GM19452 (cell line): ENCODE measurements at regions not wholly inside any gene's neighbourhood (a gene's known extent, or its start where the extent isn't known, plus 50 kb on each side); places are given as distances from the start of the nearest gene placed in this dataset.
"Not testable (repeated sequence)": the region's sequence is repeated elsewhere in the genome, so short reads cannot be mapped to it uniquely, and the experiment has no call there.

Source experiments
- ATAC-seq: cut with Tn5 transposase; IDR thresholded peaks from one replicate; pipeline ENCODE4 v1.9.1; 2021; ENCODE audit not compliant: unreplicated experiment

DNA sequence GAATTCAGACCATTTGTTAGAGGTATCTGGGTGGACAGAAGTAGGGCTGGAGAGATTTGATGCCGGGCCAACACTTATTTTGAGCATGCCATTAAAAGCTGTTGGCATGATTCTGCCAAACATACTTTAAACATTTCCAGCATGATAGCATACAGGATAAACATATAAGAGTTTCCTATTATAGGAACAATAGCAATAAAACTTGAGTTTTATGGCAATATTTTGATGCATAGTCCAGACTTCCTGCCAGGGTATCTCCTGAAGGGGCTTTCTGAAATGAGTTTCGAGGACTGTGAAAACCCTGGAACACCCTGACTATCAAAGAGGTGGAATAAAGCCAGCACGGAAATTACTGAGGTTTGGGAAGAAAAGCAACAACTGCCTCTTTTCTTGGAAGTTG is 1398.0 kb upstream of the NXPH2 start:
- no peak for ATAC-seq

DNA sequence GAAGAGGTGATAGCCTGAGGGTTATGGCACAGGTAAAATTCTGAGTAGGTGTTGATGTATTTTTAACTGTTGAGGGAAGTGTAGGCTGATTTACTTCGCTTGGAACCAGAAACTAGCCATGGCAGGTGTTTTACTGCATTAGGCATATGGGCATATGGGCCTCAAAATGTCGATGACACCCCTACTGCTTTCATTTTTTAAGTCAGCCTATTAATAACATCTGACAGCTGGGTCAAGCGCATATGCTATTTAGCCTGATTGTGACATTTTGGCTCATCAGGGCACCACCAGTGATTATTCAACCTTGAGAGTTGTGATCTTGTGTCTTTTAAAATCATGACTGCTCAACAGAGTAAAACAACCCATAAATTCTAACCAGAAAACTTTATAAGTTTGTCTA is 1396.9 kb upstream of the NXPH2 start:
- no peak for ATAC-seq

DNA sequence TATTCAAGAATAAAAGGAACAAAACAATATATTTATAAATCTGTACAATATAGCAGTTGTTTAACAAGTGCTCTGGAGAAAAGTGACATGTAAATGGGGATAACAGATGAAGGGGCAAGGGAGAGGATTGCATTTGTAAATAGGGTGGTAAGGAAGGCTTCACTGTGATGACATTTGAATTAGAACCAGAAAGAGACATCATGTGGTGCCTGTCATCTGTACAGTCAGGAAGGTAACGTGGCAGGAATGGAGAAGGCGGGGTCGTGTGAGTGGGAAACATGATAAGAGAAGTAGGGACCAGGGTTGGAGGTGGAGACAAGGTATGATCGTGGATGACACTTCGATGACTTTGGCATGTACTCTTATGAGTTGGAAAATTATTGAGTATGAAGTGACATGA is 1393.6 kb upstream of the NXPH2 start:
- no peak for ATAC-seq

DNA sequence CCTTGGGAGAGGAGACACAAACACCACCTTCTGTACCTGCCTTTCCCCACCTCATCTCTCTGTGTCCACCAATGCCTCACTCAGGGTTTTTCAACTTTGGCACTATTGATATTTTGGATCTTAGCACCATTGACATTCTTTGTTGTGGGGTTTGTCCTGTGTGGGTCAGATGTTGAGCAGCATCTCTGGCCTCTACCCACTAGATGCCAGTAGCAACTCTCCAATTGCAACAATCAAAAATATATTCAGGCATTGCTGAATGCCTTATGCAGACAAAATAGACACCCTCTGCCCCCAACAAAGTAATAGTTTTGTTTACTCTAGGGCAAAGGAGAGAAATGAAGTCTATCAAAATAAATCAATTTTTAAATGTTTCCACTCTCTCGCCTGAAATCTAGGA is 1384.3 kb upstream of the NXPH2 start:
- no peak for ATAC-seq

DNA sequence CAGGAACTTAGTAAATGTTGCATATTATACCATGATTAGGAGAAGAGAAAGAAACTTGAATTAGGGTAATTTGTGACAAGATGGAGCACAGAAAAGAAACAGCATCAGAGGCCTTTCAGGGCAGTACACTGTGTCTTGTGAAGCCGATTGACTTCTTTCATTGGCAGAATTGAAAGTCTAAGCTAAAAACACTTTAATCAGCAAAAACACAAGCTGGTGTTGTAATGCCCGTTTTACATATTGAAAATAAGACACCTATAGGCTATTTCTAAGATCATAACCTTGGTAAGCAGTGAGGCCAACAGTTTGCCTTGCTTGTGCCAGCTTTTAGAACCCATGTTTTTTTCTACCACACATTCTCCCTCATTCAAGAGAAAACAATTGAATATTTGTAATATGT is 1378.1 kb upstream of the NXPH2 start:
- no peak for ATAC-seq

DNA sequence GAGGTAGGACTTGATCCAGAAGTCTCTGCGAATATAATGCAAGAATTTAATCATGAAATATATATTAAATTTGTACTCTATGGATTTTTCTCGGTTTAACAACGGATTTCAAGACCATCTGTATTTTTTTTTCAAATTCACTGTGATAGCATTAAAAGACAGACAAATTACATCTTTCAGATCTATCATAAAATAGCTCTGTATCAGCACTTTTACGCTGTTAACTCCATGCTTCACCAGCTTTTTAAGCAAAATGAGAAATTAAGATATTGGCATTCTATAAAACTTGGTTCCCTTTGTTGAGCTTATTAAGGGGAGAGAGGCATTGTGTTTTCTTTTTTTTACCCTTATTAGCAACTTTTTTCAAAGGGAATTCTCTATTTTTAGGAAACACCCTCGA is 1377.6 kb upstream of the NXPH2 start:
- ATAC-seq: no peak

DNA sequence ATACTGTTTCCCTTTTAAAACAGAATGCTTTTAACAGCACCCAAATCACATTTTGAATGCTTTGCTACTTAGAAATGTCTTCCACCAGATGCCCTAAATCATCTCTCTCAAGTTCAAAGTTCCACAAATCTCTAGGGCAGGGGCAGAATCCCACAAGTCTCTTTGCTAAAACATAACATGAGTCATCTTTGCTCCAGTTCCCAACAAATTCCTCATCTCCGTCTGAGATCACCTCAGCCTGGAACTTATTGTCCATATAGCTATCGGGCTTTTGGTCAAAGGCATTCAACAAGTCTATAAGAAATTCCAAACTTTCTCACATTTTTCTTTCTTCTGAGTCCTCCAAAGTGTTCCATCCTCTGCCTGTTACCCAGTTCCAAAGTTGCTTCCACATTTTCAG is 1374.5 kb upstream of the NXPH2 start:
- ATAC-seq: no peak

DNA sequence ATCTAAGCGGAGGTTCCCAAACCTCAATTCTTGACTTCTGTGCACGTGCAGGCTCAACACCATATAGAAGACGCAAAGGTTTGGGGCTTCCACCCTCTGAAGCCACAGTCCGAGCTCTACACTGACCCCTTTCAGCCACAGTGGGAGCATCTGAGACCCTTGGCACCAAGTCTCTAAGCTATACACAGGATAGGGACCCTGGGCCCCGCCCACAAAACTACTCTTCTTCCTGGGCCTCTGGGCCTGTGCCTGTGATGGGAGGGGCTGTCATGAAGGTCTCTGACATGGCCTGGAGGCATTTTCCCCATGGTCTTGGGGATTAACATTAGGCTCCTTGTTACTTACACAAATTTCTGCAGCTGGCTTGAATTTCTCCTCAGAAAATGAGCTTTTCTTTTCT is 1374.1 kb upstream of the NXPH2 start:
- ATAC-seq: no peak

DNA sequence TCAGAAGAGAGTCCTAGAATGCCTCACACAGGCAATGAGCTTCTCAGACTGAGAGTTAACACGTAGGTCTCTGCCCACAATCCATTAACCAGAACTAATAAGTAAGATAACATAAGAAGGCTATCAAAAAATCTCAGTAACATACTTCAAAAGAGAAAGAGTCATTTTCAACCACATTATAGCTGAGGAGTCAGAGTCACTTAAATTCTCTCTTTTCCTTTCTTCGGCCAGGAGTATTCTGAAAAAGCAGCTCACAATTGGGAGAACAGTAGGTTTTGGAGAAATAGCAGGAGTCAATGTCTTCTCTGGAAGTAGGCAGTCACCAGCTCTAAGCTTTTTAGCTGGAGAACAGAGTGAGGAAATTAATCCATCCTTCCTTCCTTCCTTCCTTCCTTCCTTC is 1364.4 kb upstream of the NXPH2 start:
- no peak for ATAC-seq

DNA sequence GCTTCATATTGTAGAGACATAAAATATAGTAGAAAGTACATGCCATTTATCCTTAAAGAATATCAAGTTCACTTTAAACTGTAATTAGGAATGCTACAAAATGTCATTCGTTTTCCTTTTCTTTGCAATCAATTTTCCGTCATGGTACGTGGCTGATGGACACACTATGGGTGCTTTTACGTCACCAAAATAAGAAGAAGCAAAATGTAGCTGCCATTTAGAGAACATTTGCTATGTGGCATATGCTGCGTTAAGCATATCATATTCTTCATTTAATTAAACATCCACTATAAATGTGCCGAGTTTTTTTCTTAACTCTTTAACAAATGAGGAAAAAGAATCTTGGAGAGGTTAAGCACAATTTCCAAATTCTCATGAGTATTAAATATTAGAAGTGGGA is 1358.5 kb upstream of the NXPH2 start:
- ATAC-seq: no peak

DNA sequence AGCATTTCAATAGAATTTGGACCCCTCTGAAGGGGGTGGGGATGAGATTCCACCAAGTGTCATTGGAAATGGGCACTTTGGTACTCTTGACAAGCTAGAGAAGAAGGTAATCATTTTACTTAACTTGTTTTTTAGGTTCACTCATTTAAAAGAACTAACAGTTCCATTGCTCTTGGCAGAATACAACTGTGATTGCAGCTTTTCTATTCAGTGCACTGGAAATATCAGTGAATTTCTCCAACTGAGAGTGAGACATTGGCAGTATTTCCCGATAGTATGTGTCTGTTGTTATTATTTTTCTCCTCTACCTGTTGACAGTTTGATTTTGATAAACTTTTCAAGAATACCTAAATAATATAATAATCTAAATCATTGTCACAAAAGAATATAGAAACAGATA is 1356.7 kb upstream of the NXPH2 start:
- ATAC-seq: no peak

DNA sequence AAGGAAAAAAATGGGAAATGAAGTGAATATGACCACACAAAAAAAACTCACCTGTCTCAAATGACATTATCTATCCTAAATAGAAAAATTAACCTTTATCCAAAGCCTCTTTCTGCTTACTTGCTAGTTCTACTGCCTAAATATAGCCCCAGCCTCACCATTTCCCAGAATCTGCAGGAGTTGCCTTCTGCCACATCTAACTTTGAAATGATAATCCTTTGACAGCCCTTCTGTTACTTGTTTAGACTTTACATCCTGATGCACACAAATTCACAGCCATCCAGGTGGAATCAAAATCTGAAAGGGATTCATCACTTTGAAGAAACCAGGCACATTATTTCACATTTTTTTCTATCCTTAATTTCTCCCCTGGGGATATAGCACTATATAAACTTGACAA is 1356.2 kb upstream of the NXPH2 start:
- ATAC-seq: no peak

DNA sequence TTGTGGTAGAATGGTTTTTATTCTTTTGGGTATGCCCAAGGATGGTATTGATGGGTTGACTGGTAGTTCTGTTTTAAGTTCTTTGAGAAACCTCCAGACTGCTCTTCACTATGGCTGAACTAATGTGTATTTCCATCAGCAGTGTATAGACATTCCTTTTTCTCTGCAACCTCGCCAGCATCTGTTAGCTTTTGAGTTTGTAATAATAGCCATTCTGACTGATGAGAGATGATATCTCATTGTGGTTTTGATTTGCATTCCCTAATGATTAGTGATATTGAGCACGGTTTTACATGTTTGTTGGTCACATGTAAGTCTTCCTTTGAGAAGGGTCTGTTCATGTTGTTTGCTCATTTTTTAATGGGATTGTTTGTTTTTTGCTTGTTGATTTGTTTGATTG is 1348.7 kb upstream of the NXPH2 start:
- ATAC-seq: no peak

DNA sequence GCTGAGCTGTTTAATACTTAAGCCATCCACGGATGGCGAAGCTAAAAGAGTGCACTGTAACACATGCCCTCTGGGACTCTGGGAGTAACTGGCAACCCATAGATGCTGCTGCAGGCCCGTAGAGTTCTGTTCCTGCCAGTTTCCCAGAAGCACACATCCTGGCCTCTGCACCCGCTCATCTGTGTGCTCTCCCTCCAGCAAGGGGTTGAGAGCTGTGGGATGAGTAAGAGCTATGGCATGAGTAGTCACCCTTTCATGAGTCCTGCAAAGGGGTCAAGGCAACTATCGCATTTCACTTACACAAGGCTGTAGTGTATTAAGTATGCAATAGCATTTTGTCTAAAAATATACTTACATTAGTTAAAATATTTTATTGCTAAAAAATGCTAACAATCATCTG is 1341.8 kb upstream of the NXPH2 start:
- no peak for ATAC-seq

DNA sequence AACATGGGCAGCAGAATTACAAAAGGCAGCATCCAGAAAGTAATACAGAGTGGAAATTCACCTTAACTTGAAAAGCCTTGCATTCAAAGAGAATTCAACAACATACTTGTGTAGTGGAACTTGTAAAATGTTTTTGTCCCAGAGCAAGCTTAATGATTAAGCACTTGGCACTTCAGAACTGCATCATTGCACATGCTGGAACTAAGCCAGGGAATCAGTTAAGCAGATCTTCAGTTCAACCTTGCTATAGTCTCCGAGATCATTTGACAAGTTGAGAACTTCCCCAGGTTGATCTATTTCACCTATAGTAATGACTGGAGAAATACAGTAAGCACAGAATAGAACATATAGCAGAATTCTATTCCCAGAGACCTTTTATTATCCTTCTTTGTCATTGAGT is 1337.2 kb upstream of the NXPH2 start:
- no peak for ATAC-seq

DNA sequence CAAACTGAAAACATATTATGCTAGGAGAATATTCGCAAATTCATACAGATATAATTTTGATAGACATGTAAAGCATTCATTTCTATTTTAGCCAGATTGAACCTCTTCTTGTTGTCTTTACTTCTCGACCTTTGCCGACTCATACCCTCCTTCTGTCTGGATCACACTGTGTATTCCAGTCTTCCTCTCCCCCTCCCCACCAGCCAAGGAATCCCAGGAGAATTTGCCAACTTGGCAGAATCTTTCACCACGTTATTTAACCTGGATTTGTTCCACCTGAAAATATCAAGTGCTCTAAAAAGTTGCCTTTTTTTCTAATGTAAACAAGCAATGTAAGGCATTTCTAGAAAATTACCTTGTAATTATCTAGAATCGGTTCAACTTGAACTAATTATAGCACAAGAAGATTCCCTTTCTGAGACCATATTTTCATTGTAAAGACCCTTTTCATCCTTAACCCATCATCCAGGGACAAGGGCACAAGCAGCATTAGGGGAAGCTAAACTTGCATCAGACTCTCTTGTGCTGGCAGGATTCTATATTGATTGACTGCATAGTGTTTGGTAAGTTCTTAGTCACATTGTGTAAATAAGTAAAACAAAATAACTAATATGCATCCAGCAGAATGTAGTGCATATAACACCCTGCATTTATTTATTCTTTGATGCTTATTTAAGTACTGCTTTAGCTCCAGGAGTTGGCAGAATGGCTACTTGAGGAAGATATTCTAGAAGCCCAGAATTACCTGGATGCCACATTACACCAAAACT is 1328.7 kb upstream of the NXPH2 start:
- ATAC-seq: no peak

DNA sequence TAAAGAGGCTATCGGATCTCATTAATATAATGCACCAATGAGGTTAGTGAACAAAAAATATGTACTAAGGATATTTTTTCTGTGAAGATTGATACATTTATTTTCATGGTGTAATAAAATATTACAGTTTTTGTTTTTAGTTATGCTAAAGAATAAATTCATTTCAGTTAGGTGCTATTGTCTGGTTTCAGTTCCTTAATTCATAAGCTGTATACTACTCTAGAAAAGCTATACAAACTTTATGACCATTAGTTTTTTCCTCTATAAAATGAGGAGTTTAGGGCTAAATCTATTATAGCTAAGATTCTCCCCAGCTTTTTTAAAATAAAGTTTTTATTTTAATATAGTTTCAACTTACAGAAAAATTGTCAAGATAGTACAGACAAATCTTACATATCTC is 1311.7 kb upstream of the NXPH2 start:
- no peak for ATAC-seq

DNA sequence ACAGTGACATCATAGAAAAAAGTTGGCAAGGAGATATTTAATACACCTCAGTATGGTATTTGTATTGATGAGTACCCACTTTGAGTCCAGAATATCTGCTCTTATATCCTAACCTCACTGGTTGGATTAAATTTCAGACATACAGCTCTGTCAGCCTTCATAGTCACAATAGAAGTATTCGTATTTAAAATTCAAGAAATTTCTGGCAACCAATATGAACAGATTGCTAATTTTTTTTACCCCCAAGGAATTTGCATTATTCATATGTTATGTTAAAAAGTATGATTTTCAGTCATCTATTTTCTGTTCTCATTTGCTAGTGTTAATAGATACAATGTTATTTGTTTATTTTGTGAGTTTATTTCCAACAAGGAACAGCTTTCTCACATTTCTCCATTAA is 1306.8 kb upstream of the NXPH2 start:
- no peak for ATAC-seq

DNA sequence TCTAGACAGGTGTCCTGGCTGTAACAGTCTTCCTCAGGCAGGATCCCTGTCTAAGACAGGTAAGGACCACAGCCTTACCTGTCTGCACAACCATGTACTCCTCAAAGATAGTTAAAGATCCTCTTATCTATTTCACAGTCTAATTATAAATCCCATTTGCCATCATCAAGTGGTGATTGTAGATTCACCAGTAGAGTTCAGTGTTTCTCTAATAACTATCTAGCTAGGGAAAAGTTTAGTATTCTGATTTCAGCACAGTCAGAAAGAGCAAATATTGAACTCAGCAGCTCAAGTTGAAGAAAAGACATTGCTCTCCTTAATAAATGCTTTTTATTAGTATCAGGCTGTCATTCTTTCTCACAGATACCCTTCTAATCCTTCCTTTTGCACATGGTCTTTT is 1305.5 kb upstream of the NXPH2 start:
- no peak for ATAC-seq

DNA sequence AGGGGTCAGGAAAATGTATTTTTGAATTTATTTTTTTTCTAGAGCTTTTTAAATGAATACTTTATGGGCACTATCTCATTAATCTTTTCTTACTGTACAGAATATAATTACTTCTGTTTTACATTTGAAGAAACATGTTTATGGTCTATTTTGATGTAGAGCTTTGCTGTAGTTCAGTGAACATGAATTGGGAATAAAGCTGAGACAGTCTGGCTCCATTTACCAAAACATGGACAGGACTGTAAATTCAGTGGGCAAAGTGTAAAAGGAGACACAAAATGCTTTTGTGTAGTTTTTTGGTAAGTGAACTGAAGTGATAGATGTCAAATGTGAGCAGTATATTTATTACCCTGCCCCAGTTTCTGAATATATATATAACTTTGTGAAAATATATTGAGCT is 1298.8 kb upstream of the NXPH2 start:
- ATAC-seq: no peak

DNA sequence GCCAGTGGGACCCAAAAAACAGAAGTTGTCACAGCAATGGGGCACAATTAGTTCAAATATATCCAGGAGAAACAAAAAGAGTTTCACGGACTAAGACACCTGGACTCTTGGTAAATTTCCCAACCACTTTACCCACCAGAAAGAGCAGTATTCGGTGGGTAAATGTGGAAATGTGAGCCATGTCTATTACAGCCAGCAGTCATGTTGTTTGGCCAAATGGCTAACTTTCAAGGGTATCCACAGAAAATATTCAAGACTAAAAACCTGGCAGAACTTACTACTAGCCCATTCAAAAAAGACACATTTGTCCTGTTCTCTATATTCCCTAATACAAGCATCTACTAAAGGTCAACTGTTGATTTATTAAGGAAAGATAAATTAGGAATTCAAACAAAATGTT is 1296.0 kb upstream of the NXPH2 start:
- ATAC-seq: no peak

DNA sequence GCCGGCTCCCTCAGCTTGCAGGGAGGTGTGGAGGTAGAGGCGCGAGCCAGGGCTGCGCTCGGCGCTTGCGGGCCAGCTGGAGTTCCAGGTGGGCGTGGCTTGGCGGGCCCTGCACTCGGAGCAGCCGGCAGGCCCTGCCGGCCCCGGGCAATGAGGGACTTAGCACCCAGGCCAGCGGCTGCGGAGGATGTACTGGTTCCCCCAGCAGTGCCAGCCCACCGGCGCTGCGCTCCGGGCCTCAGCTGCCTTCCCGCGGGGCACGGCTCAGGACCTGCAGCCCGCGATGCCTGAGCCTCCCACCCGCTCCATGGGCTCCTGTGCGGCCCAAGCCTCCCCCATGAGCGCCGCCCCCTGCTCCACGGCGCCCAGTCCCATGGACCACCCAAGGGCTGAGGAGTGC is 1293.6 kb upstream of the NXPH2 start:
- ATAC-seq: not testable (repeated sequence)

DNA sequence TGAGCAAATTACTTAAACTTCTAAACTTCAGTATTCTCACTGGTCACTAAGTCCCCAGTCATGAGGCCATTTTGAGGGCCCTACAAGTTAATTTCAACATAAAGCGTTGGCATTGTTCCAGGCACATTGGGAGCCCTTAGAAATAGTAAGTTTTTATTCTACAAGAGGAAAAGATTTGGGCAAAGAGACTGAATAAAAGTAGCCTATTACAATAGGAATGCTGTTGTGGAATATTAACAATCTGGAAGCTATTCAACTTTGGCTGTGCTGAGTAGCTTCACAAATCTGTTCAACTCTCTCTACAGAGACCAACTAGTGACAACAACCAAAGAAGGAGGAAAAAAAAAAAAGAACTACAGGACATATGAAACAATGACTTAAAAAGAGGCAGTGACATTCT is 1287.5 kb upstream of the NXPH2 start:
- no peak for ATAC-seq

DNA sequence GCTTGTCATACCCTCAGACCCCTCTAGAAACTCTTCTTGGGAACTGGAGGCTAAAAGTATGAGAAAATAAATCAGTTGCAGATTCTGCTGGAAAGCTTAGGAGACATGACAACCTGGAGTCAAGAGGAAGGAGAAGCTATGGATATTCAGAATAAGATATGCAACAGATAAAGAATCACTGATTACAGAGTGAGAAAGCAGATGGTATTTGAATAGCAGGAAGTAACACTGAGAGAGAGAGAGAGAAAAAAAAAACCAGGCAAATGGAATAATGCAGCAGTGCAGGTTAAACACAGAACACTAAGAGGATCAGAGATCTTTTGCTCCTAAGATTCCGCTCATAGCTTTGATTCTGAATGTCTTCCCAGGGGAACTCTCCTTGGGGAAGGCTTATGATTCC is 1284.1 kb upstream of the NXPH2 start:
- ATAC-seq: no peak
